ENCODE measurements at regions not wholly inside any gene's neighbourhood (a gene's known extent, or its start where the extent isn't known, plus 50 kb on each side); places are given as distances from the start of the nearest gene placed in this dataset.

DNA sequence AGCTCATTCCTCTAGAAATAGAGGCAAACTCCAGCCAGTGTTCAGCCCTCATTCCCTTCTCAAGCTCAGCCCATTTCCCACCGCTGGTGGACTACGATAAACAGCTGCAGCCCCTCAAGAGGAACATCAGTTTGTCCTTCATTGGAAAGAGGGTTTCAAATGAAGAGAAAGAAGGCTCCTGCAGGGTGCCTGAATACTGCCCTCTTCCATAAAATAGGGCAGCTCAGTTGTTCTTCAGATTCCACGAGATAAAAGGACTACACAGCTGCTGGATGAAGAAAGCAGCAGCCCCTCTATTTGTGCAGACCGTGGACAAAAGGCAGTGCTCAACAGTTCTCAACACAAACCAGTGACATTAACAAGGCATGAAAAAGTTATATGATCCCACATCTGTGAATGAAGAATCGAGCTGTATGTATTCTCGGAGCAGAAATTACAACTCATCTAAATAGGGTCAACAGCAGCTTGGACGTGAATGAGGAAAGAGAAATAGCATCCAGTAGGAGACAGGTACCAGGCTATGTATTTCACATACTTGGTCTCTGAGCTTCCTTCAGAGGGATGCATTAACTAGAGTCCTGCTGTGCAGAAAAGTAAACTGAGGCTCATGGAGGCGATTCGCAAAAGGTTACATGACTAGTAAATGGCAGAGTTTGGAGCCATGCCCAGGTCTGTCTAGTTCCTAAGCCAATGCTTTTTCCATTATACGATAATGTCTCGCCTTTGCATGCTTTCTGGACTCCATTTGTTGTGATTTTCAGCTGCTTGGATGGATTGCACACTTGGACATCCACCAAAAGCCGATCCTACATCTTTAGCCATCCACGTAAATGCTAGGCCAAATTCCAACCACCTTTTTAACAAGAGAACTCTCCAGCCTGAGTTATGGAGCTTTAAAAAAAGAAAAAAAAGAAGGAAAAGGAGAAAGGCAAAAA is 301.2 kb upstream of the PPARGC1A start:
- TF ChIP-seq CTCF (IDR thresholded peaks at IDR 0.05) (no peak), POLR2A (IDR thresholded peaks at IDR 0.05) (no peak)
